BE2C (cell line): ENCODE measurements at regions not wholly inside any gene's neighbourhood (a gene's known extent, or its start where the extent isn't known, plus 50 kb on each side); places are given as distances from the start of the nearest gene placed in this dataset.
"Not testable (repeated sequence)": the region's sequence is repeated elsewhere in the genome, so short reads cannot be mapped to it uniquely, and the experiment has no call there.

Source experiments
- DNase-seq: peaks from one replicate; pipeline ENCODE4 v3.0.0-alpha.2; 2020
- H3K27me3 ChIP-seq: fragments of 250-450 bp; sonication (Bioruptor Pico); 2 replicates; pipeline ENCODE4 v1.5.1; 2020; ENCODE audit warnings: mild to moderate bottlenecking
- H3K36me3 ChIP-seq: fragments of 250-450 bp; sonication (Bioruptor Pico); 2 replicates; pipeline ENCODE4 v1.5.1; 2020; ENCODE audit warnings: mild to moderate bottlenecking
- H3K4me1 ChIP-seq: fragments of 250-450 bp; sonication (Bioruptor Pico); 2 replicates; pipeline ENCODE4 v1.5.1; 2020
- H3K4me3 ChIP-seq: 2 replicates; pipeline ENCODE4 v1.5.1; 2011; ENCODE audit warnings: low read depth, low read length
- H3K9me3 ChIP-seq: fragments of 250-450 bp; sonication (Bioruptor Pico); 2 replicates; pipeline ENCODE4 v1.5.1; 2020
- TF ChIP-seq, protein P1 (sequence below): IDR thresholded peaks from 2 replicates; pipeline ENCODE4 v1.5.1; 2012; ENCODE audit warnings: mild to moderate bottlenecking, low read depth, low read length

- Histone ChIP-seq H3K4me3 (no peak overlapping the region), H3K27me3 (no peaks in the 10 kb centered on the region), H3K4me1 (no peaks in the 10 kb centered on the region), H3K9me3 (no peaks in the 10 kb centered on the region), H3K36me3 (no peaks in the 10 kb centered on the region)
- TF ChIP-seq, protein P1, sequence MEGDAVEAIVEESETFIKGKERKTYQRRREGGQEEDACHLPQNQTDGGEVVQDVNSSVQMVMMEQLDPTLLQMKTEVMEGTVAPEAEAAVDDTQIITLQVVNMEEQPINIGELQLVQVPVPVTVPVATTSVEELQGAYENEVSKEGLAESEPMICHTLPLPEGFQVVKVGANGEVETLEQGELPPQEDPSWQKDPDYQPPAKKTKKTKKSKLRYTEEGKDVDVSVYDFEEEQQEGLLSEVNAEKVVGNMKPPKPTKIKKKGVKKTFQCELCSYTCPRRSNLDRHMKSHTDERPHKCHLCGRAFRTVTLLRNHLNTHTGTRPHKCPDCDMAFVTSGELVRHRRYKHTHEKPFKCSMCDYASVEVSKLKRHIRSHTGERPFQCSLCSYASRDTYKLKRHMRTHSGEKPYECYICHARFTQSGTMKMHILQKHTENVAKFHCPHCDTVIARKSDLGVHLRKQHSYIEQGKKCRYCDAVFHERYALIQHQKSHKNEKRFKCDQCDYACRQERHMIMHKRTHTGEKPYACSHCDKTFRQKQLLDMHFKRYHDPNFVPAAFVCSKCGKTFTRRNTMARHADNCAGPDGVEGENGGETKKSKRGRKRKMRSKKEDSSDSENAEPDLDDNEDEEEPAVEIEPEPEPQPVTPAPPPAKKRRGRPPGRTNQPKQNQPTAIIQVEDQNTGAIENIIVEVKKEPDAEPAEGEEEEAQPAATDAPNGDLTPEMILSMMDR = no peak
- no peak for DNase-seq
Measured at GRCh38 chr18:30787410-30787809, 255.1 kb downstream of the DSC3 start.

GRCh38 chr18:30781601-30782000 lies 260.9 kb downstream of the DSC3 start:
- no peaks in the 10 kb centered on the region for H3K4me1 ChIP-seq
- TF ChIP-seq, protein P1 = no peak
- H3K36me3 ChIP-seq = no peaks in the 10 kb centered on the region
- no peaks in the 10 kb centered on the region for H3K27me3 ChIP-seq
- no peak overlapping the region for H3K4me3 ChIP-seq
- DNase-seq = no peak
- no peaks in the 10 kb centered on the region for H3K9me3 ChIP-seq

GRCh38 chr18:30775629-30776028 lies 266.9 kb downstream of the DSC3 start:
- TF ChIP-seq, protein P1 = no peak
- Histone ChIP-seq H3K9me3 (no peaks in the 10 kb centered on the region), H3K4me1 (no peaks in the 10 kb centered on the region), H3K36me3 (no peaks in the 10 kb centered on the region), H3K4me3 (no peak overlapping the region), H3K27me3 (no peaks in the 10 kb centered on the region)
- DNase-seq = no peak

DNA sequence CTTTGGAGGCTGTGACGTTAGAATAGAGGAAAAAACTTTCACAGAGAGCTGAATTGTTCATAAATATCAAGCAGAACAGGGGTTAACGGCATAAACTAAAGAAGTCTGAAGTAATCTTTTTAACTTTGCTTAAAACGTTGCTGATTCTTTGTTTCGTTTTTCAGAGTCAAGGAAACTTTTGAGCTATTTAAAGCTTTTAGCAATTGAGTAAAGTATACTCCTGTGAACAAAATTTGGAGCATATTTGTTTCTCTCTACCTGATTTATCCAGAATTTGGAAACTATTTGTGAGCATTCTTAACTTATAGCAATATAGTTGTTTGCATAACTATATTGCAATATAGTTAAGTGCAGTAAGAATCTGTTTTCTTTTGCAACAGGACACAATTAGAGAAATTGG lies 270.4 kb downstream of the DSC3 start:
- not testable (repeated sequence) for DNase-seq, H3K9me3 ChIP-seq, H3K36me3 ChIP-seq, H3K4me1 ChIP-seq, H3K27me3 ChIP-seq, H3K4me3 ChIP-seq

DNA sequence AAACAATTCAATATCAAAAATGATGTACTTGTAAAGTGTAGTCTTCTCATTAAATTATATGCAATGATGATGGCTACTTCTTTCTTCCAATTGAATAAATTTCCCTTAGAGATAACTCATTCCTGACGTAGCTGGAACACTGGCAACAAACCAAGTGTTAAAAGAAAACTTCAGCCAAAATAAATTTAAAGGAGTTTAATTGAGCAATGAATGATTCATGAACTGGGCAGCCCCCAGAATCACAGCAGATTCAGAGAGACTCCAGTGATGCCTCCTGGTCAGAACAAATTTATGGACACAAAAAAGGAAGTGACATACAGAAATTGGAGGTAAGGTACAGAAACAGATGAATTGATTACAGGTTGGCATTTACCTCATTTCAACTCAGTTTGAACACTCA lies 276.5 kb downstream of the DSC3 start:
- no peaks in the 10 kb centered on the region for H3K4me1 ChIP-seq
- H3K27me3 ChIP-seq = no peaks in the 10 kb centered on the region
- H3K36me3 ChIP-seq = no peaks in the 10 kb centered on the region
- TF ChIP-seq, protein P1 = no peak
- DNase-seq = no peak
- no peaks in the 10 kb centered on the region for H3K9me3 ChIP-seq
- H3K4me3 ChIP-seq = no peak overlapping the region

DNA sequence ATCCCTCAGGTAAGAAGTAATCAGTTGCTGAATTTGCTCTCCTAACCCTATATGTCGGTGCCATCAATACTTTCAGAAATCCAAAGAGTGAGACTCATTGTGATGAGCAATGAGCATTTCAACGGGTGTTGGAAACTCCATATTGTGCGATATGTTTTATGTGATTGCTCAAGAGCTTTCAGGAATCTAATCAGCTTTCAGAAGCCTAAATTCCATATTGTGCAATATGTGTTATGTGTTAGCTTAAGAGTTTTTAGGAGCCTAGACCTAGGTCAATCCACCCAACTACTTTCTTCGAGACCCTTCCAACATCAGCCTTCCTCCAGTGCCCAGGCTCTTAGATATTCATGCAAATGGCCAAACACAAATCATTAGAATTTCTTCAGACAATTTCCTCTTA lies 277.3 kb downstream of the DSC3 start:
- Histone ChIP-seq H3K9me3 (no peaks in the 10 kb centered on the region), H3K27me3 (no peaks in the 10 kb centered on the region), H3K4me3 (no peak overlapping the region), H3K4me1 (no peaks in the 10 kb centered on the region), H3K36me3 (no peaks in the 10 kb centered on the region)
- no peak for DNase-seq
- TF ChIP-seq, protein P1 = no peak

- no peaks in the 10 kb centered on the region for H3K4me1 ChIP-seq
- H3K4me3 ChIP-seq = no peak overlapping the region
- TF ChIP-seq, protein P1 = no peak
- H3K9me3 ChIP-seq = no peaks in the 10 kb centered on the region
- H3K36me3 ChIP-seq = no peaks in the 10 kb centered on the region
- H3K27me3 ChIP-seq = no peaks in the 10 kb centered on the region
- DNase-seq = no peak
Measured at GRCh38 chr18:30763902-30764350, 278.6 kb downstream of the DSC3 start.
